ENCODE measurements at regions not wholly inside any gene's neighbourhood (a gene's known extent, or its start where the extent isn't known, plus 50 kb on each side); places are given as distances from the start of the nearest gene placed in this dataset.

DNA sequence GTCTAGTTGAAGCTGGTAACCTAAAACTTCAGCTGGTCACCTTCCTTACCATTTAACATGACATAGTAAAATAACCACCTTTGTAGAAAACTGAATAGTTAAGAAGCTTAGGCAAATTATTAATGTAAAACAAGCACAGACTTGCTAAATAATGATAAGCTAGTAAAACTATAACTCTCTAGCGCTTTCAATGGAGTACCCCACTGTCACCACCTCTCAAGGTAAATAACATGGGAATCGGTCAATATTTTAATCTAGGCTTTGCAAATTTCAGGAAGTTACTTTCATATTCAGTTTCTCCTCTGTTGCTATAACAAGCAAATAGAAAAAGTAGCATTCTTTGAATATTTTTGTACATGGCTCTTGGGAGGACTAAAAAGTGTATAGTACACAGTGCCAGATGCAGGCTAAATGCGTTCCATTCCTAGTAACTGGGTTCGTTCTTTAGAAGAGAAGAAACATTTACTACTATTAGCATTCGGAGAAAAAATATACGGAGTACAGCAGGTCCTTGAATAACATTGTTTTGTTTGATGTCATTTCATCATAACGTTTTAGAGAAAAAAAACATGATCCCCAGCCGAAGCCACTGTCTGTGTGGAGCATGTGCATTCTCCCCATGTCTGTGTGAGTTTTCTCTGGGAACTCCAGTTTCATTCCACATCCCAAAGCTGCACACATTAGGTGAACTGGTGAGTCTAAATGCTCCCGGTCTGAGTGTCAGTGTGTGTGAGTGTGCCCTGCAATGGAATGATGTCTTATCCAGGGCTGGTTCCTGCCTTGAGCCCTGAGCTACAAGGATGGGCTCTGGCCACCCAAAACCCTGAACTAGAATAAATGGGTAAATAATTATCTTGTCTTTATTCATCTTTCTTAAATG lies 52.5 kb downstream of the EPRS1 start:
- TF ChIP-seq, protein P1, sequence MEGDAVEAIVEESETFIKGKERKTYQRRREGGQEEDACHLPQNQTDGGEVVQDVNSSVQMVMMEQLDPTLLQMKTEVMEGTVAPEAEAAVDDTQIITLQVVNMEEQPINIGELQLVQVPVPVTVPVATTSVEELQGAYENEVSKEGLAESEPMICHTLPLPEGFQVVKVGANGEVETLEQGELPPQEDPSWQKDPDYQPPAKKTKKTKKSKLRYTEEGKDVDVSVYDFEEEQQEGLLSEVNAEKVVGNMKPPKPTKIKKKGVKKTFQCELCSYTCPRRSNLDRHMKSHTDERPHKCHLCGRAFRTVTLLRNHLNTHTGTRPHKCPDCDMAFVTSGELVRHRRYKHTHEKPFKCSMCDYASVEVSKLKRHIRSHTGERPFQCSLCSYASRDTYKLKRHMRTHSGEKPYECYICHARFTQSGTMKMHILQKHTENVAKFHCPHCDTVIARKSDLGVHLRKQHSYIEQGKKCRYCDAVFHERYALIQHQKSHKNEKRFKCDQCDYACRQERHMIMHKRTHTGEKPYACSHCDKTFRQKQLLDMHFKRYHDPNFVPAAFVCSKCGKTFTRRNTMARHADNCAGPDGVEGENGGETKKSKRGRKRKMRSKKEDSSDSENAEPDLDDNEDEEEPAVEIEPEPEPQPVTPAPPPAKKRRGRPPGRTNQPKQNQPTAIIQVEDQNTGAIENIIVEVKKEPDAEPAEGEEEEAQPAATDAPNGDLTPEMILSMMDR (IDR thresholded peaks at IDR 0.05; ENCODE audit: control extremely low read depth in 1 of 3, insufficient read depth in 1 of 3, low read depth in 1 of 3, low read length in 3 of 3): no peak
- TF ChIP-seq CHD1 (IDR thresholded peaks at IDR 0.05; ENCODE audit: low read depth, low read length) (no peak), EP300 (IDR thresholded peaks at IDR 0.05; ENCODE audit: borderline replicate concordance in 1 of 2, low read depth in 2 of 2, low read length in 2 of 2) (no peak), CBX8 (IDR thresholded peaks at IDR 0.05; ENCODE audit: borderline replicate concordance, low read depth, low read length) (no peak), RBBP5 (IDR thresholded peaks at IDR 0.05; ENCODE audit: borderline replicate concordance, low read depth, low read length) (no peak), POLR2A (IDR thresholded peaks at IDR 0.05; ENCODE audit: control extremely low read depth in 1 of 2, low read depth in 2 of 2, low read length in 2 of 2) (no peak)
